HG03159 (cell line): ENCODE measurements at regions not wholly inside any gene's neighbourhood (a gene's known extent, or its start where the extent isn't known, plus 50 kb on each side); places are given as distances from the start of the nearest gene placed in this dataset.

Source experiments
- ATAC-seq: cut with Tn5 transposase; IDR thresholded peaks from one replicate; pipeline ENCODE4 v1.9.1; 2021; ENCODE audit warnings: mild to moderate bottlenecking, moderate library complexity; ENCODE audit not compliant: unreplicated experiment

- no peak for ATAC-seq
Measured at GRCh38 chr13:111472559-111473460, 152.4 kb downstream of the TEX29 start.

- ATAC-seq, result no peak
Measured at GRCh38 chr13:111474136-111475002, 153.9 kb downstream of the TEX29 start.

GRCh38 chr13:111475488-111475887 lies 155.0 kb downstream of the TEX29 start:
- ATAC-seq, result no peak

GRCh38 chr13:111476197-111476596 lies 155.8 kb downstream of the TEX29 start:
- no peak for ATAC-seq

- no peak for ATAC-seq
Measured at GRCh38 chr13:111479412-111479811, 159.0 kb downstream of the TEX29 start.

GRCh38 chr13:111480503-111480902 lies 160.1 kb downstream of the TEX29 start:
- no peak for ATAC-seq

- no peak for ATAC-seq
Measured at GRCh38 chr13:111480976-111481375, 160.5 kb downstream of the TEX29 start.

GRCh38 chr13:111482126-111482525 lies 161.7 kb downstream of the TEX29 start:
- no peak for ATAC-seq

- ATAC-seq, result no peak
Measured at GRCh38 chr13:111482806-111483620, 162.6 kb downstream of the TEX29 start.

GRCh38 chr13:111483621-111483987 lies 163.2 kb downstream of the TEX29 start:
- ATAC-seq, result no peak

- no peak for ATAC-seq
Measured at GRCh38 chr13:111484141-111484925, 163.9 kb downstream of the TEX29 start.

GRCh38 chr13:111484959-111485358 lies 164.5 kb downstream of the TEX29 start:
- no peak for ATAC-seq

- ATAC-seq, result no peak
Measured at GRCh38 chr13:111485491-111486250, 165.2 kb downstream of the TEX29 start.

GRCh38 chr13:111486331-111486730 lies 165.9 kb downstream of the TEX29 start:
- ATAC-seq, result no peak

- no peak for ATAC-seq
Measured at GRCh38 chr13:111486801-111487200, 166.4 kb downstream of the TEX29 start.

- ATAC-seq, result no peak
Measured at GRCh38 chr13:111488486-111489132, 168.2 kb downstream of the TEX29 start.

GRCh38 chr13:111489301-111489700 lies 168.9 kb downstream of the TEX29 start:
- ATAC-seq, result no peak

- ATAC-seq, result no peak
Measured at GRCh38 chr13:111490611-111491010, 170.2 kb downstream of the TEX29 start.

GRCh38 chr13:111491021-111491420 lies 170.6 kb downstream of the TEX29 start:
- no peak for ATAC-seq
